GM12878 (cell line): ENCODE measurements at regions not wholly inside any gene's neighbourhood (a gene's known extent, or its start where the extent isn't known, plus 50 kb on each side); places are given as distances from the start of the nearest gene placed in this dataset.

Source experiments
- ATAC-seq: fragments of 200-7000 bp; cut with Tn5 transposase; 3 replicates; pipeline ENCODE4 v1.9.1; 2020; ENCODE audit warnings: mild to moderate bottlenecking, moderate library complexity
- BruUV-seq: library from RNA; stranded (reverse); fragments of 400-500 nt; replicated peaks from 2 replicates; lab custom pipeline; 2021; lab: Mats Ljungman, UMichigan
- CTCF ChIA-PET: fragments of 300-600 bp; sonication (Branson Sonifier 250); formaldehyde crosslinking; extraction: SDS; loops from one replicate; lab custom pipeline; 2021; ENCODE audit warnings: inconsistent platforms; lab: Yijun Ruan, JAX
- POLR2A ChIA-PET: fragments of 350-600 bp; formaldehyde crosslinking; extraction: SDS; loops from one replicate; lab custom pipeline; 2021; ENCODE audit warnings: inconsistent platforms; lab: Charles Lee
- RAD21 ChIA-PET: fragments of 300-600 bp; sonication (Branson Sonifier 250); formaldehyde crosslinking; loops from one replicate; lab custom pipeline; 2023; ENCODE audit warnings: antibody characterized with exemption; ENCODE audit not compliant: unreplicated experiment; lab: Charles Lee
- SMC1A ChIA-PET: fragments of 300-600 bp; sonication (Branson Sonifier 250); formaldehyde crosslinking; loops from one replicate; lab custom pipeline; 2023; ENCODE audit not compliant: unreplicated experiment, uncharacterized antibody; lab: Charles Lee
- DNase-seq: peaks from one replicate; pipeline ENCODE4 v3.0.0-alpha.2; 2011; ENCODE audit warnings: low read depth, low spot score
- FAIRE-seq: peaks from 3 replicates; lab custom pipeline; 2011; peaks lifted over from hg19 to GRCh38; lab: Jason Lieb, UNC
- H2AFZ ChIP-seq: 2 replicates; pipeline ENCODE4 v1.6.0; 2011; ENCODE audit warnings: low read depth, low read length, control low read depth; ENCODE audit not compliant: control insufficient read depth
- H3K27ac ChIP-seq: 2 replicates; pipeline ENCODE4 v1.5.1; 2011; ENCODE audit warnings: control low read depth; ENCODE audit not compliant: control insufficient read depth, insufficient read depth
- H3K27me3 ChIP-seq, 2 experiments: replicated peaks in 1 of 2; 2 replicates each; pipeline versions ENCODE4 v1.6.0 to v1.6.1; 2011; ENCODE audit warnings: low read length in 1 of 2; ENCODE audit not compliant: control insufficient read depth in 2 of 2, insufficient read depth in 2 of 2
- H3K36me3 ChIP-seq, 2 experiments: 2 replicates each; pipeline ENCODE4 v1.5.1; 2011; ENCODE audit warnings: low read length in 1 of 2; ENCODE audit not compliant: control insufficient read depth in 2 of 2, insufficient read depth in 2 of 2
- H3K4me1 ChIP-seq: 2 replicates; pipeline ENCODE4 v1.6.1; 2011; ENCODE audit warnings: mild to moderate bottlenecking, low read length, moderate library complexity, mixed read lengths; ENCODE audit not compliant: control insufficient read depth, insufficient read depth
- H3K4me2 ChIP-seq: 2 replicates; pipeline ENCODE4 v1.6.0; 2011; ENCODE audit warnings: control low read depth; ENCODE audit not compliant: control insufficient read depth, insufficient read depth
- H3K4me3 ChIP-seq: fragments of 200-600 bp; sonication (generic); 2 replicates; pipeline ENCODE4 v1.5.1; 2016
- H3K79me2 ChIP-seq: 2 replicates; pipeline ENCODE4 v1.6.0; 2011; ENCODE audit warnings: low read length; ENCODE audit not compliant: control insufficient read depth, insufficient read depth
- H3K9ac ChIP-seq: 2 replicates; pipeline ENCODE4 v1.8.0; 2011; ENCODE audit warnings: low read length, control low read depth, mixed read lengths; ENCODE audit not compliant: control insufficient read depth, insufficient read depth
- H3K9me3 ChIP-seq: replicated peaks from 3 replicates; pipeline ENCODE4 v1.5.1; 2011; ENCODE audit warnings: mild to moderate bottlenecking, low read length; ENCODE audit not compliant: control insufficient read depth, insufficient read depth
- H4K20me1 ChIP-seq: 2 replicates; pipeline ENCODE4 v1.6.0; 2011; ENCODE audit not compliant: control insufficient read depth, insufficient read depth
- MEF2B ChIP-seq: fragments of 450-650 bp; IDR thresholded peaks from 2 replicates; pipeline ENCODE4 v1.6.1; 2018; ENCODE audit warnings: mild to moderate bottlenecking, moderate library complexity; ENCODE audit not compliant: partially characterized antibody, poor library complexity, severe bottlenecking
- POLR2AphosphoS5 ChIP-seq: IDR thresholded peaks from 2 replicates; pipeline ENCODE4 v1.6.1; 2011; ENCODE audit warnings: mild to moderate bottlenecking, low read length, inconsistent platforms
- ZBED1 ChIP-seq: IDR thresholded peaks from 2 replicates; pipeline ENCODE4 v1.6.1; 2016; ENCODE audit warnings: borderline replicate concordance
- ZNF207 ChIP-seq: fragments of 450-650 bp; IDR thresholded peaks from 2 replicates; pipeline ENCODE4 v1.6.1; 2014; ENCODE audit warnings: antibody characterized with exemption, mild to moderate bottlenecking, borderline replicate concordance
- ZNF217 ChIP-seq: fragments of 450-650 bp; IDR thresholded peaks from 2 replicates; pipeline ENCODE4 v1.6.1; 2017; ENCODE audit warnings: antibody characterized with exemption, mild to moderate bottlenecking
- WGBS: methylation state at CpG from one replicate; pipeline ENCODE4 v1.1.6; 2016; ENCODE audit warnings: low lambda C conversion rate; ENCODE audit not compliant: insufficient replicate concordance, insufficient coverage; ENCODE audit errors: missing lambda C conversion rate; 5-methylcytosine and 5-hydroxymethylcytosine counted together
- in situ Hi-C: fragments of 300-500 bp; cut with MboI; formaldehyde crosslinking; loops from 9 replicates; pipeline ENCODE4 v1.14.3; 2018; ENCODE audit warnings: mixed read lengths
- intact Hi-C: fragments of 100-400 bp; cut with micrococcal nuclease; formaldehyde crosslinking; loops from one replicate; pipeline ENCODE4 v1.14.2; 2022; ENCODE audit not compliant: unreplicated experiment
- TF ChIP-seq, protein P1 (sequence below): fragments of 450-650 bp; IDR thresholded peaks from 2 replicates; pipeline ENCODE4 v1.6.1; 2017; ENCODE audit warnings: borderline replicate concordance

DNA sequence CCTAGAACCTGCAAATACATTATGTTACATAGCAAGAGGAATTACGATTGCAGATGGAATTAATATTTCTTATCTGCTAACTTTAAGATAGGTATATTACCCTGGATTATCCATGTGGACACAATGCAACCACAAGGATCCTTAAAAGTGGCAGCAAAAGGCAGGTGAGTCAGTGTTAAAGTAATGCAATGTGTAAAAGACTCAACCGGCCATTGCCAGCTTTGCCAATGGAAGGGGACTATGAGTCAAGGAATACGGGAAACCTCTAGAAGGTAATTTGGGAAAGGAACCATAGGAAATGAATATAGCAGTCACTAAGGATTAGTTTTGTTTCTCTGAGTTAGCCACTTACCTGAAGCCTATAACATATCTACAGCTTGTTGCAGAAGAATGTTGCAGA, 692.1 kb upstream of the ZP4 start:
- no peak for ATAC-seq
- Histone ChIP-seq H3K9ac (no peak overlapping the region), H3K36me3 (no peaks in the 10 kb centered on the region), H4K20me1 (no peaks in the 10 kb centered on the region), H3K27ac (no peak overlapping the region), H3K27me3 (no peaks in the 10 kb centered on the region), H2AFZ (no peak overlapping the region), H3K4me3 (no peak overlapping the region), H3K79me2 (no peaks in the 10 kb centered on the region), H3K4me1 (no peaks in the 10 kb centered on the region), H3K9me3 (no peaks in the 10 kb centered on the region), H3K4me2 (no peak overlapping the region)
- ChIA-PET CTCF (no interaction called here), SMC1A (no interaction called here), RAD21 (no interaction called here), POLR2A (no interaction called here)
- intact Hi-C loops (no loop called here), in situ Hi-C loops (no loop called here)
- TF ChIP-seq, protein P1, sequence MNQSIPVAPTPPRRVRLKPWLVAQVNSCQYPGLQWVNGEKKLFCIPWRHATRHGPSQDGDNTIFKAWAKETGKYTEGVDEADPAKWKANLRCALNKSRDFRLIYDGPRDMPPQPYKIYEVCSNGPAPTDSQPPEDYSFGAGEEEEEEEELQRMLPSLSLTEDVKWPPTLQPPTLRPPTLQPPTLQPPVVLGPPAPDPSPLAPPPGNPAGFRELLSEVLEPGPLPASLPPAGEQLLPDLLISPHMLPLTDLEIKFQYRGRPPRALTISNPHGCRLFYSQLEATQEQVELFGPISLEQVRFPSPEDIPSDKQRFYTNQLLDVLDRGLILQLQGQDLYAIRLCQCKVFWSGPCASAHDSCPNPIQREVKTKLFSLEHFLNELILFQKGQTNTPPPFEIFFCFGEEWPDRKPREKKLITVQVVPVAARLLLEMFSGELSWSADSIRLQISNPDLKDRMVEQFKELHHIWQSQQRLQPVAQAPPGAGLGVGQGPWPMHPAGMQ = no peak
- TF ChIP-seq MEF2B (no peak), ZBED1 (no peak), ZNF207 (no peak), ZNF217 (no peak)
- WGBS = 36% methylated on average over 3 of the region's 3 CpGs
- no TSS peak for BruUV-seq
- FAIRE-seq = no peak
- no peak for DNase-seq

DNA sequence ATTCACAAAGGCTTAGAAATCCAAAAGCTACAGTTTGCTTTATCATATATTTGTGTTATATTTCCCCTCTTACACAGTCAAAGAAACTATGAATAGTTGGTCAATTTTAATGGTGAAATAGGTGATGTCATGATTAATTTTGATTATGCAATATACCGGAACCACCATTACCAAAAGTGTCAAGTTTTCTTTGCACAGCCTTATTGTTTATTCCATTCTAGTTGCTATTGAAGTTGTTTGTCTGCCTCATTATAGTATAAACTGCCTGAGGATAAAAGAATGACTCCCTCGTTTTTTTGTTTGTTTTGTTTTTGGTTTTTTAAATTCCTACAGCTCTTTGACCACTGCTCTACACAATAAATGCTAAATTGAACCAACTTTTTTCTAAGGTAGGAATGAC, 690.6 kb upstream of the ZP4 start:
- ChIA-PET RAD21 (no interaction called here), CTCF (no interaction called here), SMC1A (no interaction called here), POLR2A (no interaction called here)
- Histone ChIP-seq H3K27ac (no peak overlapping the region), H4K20me1 (no peaks in the 10 kb centered on the region), H3K4me2 (no peak overlapping the region), H2AFZ (no peak overlapping the region), H3K79me2 (no peaks in the 10 kb centered on the region), H3K36me3 (no peaks in the 10 kb centered on the region), H3K9me3 (no peaks in the 10 kb centered on the region), H3K4me3 (no peak overlapping the region), H3K9ac (no peak overlapping the region), H3K4me1 (no peaks in the 10 kb centered on the region), H3K27me3 (no peaks in the 10 kb centered on the region)
- intact Hi-C loops = no loop called here
- no peak for FAIRE-seq
- 21% methylated on average over 2 of the region's 2 CpGs for WGBS
- in situ Hi-C loops = no loop called here
- no TSS peak for BruUV-seq
- no peak for ATAC-seq
- TF ChIP-seq POLR2AphosphoS5 = no peak
- no peak for DNase-seq
